Neural progenitor cell (in vitro differentiated cells): ENCODE measurements at regions not wholly inside any gene's neighbourhood (a gene's known extent, or its start where the extent isn't known, plus 50 kb on each side); places are given as distances from the start of the nearest gene placed in this dataset.

Source experiments
- CTCF ChIP-seq: fragments of 200-600 bp; sonication (generic); IDR thresholded peaks from 2 replicates; pipeline ENCODE4 v1.5.1; 2017; ENCODE audit warnings: antibody characterized with exemption, mild to moderate bottlenecking
- EZH2 ChIP-seq: fragments of 200-600 bp; sonication (generic); IDR thresholded peaks from 2 replicates; pipeline ENCODE4 v1.6.1; 2017; ENCODE audit warnings: antibody characterized with exemption, mild to moderate bottlenecking, moderate library complexity
- EZH2phosphoT487 ChIP-seq: fragments of 200-600 bp; sonication (generic); IDR thresholded peaks from 2 replicates; pipeline ENCODE4 v1.6.1; 2017; ENCODE audit warnings: antibody characterized with exemption

GRCh38 chr2:157155992-157156391, 101.5 kb upstream of the GALNT5 start:
- TF ChIP-seq CTCF (no peak), EZH2 (no peak), EZH2phosphoT487 (no peak)
